ENCODE measurements at regions not wholly inside any gene's neighbourhood (a gene's known extent, or its start where the extent isn't known, plus 50 kb on each side); places are given as distances from the start of the nearest gene placed in this dataset.

DNA sequence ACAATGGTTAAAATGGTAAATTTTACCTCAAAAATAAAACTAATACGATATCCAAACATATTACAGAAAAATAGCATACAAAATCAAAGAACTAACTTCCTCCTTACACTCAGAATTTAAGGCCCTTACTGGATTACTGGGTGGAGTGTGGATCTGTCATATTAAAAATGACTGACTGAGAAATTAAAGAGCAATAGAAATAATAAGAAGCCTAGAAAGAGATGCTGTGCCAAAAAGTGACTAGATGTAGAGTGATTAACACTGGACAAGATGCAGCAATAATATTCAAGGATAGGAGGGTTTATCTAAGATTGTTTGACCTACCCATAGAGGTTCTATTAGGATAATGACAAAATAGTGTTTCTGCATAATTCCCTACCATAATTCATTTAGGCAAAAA, 424.3 kb downstream of the SETD4 start:
- Histone ChIP-seq H3K36me3 (ENCODE audit: control insufficient read depth, insufficient read depth, low read length) (no peaks in the 10 kb centered on the region), H3K27ac (ENCODE audit: low read length) (no peak overlapping the region), H3K4me3 (ENCODE audit: low read length) (no peak overlapping the region), H3K27me3 (ENCODE audit: control insufficient read depth, insufficient read depth, low read length) (no peaks in the 10 kb centered on the region), H3K9me3 (ENCODE audit: control insufficient read depth, insufficient read depth, low read length) (no peaks in the 10 kb centered on the region), H3K4me1 (ENCODE audit: control insufficient read depth, insufficient read depth, low read length) (no peaks in the 10 kb centered on the region)
- WGBS (ENCODE audit: insufficient coverage, insufficient read length): no CpG with 5 or more reads among the region's 1 CpG
- no peak for DNase-seq (ENCODE audit: low read depth, low spot score)

DNA sequence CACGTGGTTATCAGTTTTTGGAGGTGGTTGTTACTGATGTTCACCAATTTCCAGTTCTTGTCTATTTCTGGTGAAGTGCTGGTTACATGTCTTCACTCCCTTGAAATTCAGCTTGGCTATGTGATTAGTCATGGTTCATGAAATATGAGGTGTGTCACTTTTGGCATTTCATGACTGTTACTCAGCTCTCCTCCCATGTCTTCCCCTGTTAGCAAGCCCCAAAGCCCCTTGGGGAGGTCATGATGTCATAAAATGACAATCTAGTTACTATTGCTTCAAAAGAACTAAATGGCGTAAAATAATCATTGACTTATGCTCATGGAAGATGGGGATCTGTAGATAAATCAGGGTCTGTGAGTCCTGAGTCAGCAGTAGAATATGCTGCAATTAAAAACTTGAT, 425.1 kb downstream of the SETD4 start:
- no peak overlapping the region for H3K27ac ChIP-seq (ENCODE audit: low read length)
- H3K4me1 ChIP-seq (ENCODE audit: control insufficient read depth, insufficient read depth, low read length): no peaks in the 10 kb centered on the region
- no CpG with 5 or more reads among the region's 2 CpGs for WGBS (ENCODE audit: insufficient coverage, insufficient read length)
- H3K9me3 ChIP-seq (ENCODE audit: control insufficient read depth, insufficient read depth, low read length): no peaks in the 10 kb centered on the region
- DNase-seq (ENCODE audit: low read depth, low spot score): no peak
- H3K4me3 ChIP-seq (ENCODE audit: low read length): no peak overlapping the region
- no peaks in the 10 kb centered on the region for H3K36me3 ChIP-seq (ENCODE audit: control insufficient read depth, insufficient read depth, low read length)
- no peaks in the 10 kb centered on the region for H3K27me3 ChIP-seq (ENCODE audit: control insufficient read depth, insufficient read depth, low read length)

DNA sequence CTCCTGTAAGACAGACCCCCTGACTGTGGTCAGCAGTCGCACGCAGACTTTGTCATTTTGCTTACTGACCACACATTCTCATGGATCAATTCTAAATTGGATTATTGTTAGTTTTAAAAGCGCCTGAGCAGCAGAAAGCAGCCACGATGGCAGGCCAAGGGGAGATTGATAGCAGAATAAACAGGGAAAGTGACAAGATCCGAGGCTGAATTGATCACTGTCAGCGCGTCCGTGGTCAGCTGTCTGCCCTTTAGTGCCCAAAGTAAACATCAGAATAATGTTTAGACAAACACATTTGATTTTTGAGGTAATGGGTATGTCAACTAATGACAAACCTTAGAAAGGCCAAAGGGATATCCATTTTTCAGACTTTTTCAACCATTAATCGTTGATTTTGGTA, 426.8 kb downstream of the SETD4 start:
- Histone ChIP-seq H3K4me3 (ENCODE audit: low read length) (no peak overlapping the region), H3K9me3 (ENCODE audit: control insufficient read depth, insufficient read depth, low read length) (no peaks in the 10 kb centered on the region), H3K27me3 (ENCODE audit: control insufficient read depth, insufficient read depth, low read length) (no peaks in the 10 kb centered on the region)

DNA sequence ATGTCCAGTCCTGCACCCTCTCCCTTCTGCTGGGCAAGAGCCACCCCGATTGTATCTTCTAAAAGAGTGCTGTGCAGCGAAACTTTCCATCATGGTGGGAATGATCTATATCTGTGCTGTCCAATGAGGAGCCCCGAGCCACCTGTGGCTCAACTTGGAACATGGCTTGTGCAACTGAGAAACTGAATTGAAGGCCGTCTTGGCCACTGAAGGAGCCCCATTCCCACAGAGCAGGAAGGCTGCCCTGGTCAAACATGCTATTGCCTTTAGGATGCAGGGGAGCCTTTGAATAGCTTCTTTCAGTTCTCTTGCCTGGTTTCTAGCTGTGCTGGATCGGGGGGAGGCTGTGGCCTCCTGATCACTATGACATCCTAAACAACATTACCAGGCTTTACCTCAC, 427.6 kb downstream of the SETD4 start:
- Histone ChIP-seq H3K27ac (ENCODE audit: low read length) (no peak overlapping the region), H3K36me3 (ENCODE audit: control insufficient read depth, insufficient read depth, low read length) (no peaks in the 10 kb centered on the region), H3K4me3 (ENCODE audit: low read length) (no peak overlapping the region), H3K27me3 (ENCODE audit: control insufficient read depth, insufficient read depth, low read length) (no peaks in the 10 kb centered on the region), H3K4me1 (ENCODE audit: control insufficient read depth, insufficient read depth, low read length) (0 out of 2 replicates have a peak, but pooled peaks cover 1% of the 10 kb centered on the region), H3K9me3 (ENCODE audit: control insufficient read depth, insufficient read depth, low read length) (no peaks in the 10 kb centered on the region)
- no CpG with 5 or more reads among the region's 5 CpGs for WGBS (ENCODE audit: insufficient coverage, insufficient read length)
- DNase-seq (ENCODE audit: low read depth, low spot score): no peak

More for the DNA sequence above, 426.8 kb downstream of the SETD4 start:
- no peaks in the 10 kb centered on the region for H3K4me1 ChIP-seq (ENCODE audit: control insufficient read depth, insufficient read depth, low read length)
- H3K27ac ChIP-seq (ENCODE audit: low read length): no peak overlapping the region
- no CpG with 5 or more reads among the region's 9 CpGs for WGBS (ENCODE audit: insufficient coverage, insufficient read length)
- H3K36me3 ChIP-seq (ENCODE audit: control insufficient read depth, insufficient read depth, low read length): no peaks in the 10 kb centered on the region
- no peak for DNase-seq (ENCODE audit: low read depth, low spot score)

DNA sequence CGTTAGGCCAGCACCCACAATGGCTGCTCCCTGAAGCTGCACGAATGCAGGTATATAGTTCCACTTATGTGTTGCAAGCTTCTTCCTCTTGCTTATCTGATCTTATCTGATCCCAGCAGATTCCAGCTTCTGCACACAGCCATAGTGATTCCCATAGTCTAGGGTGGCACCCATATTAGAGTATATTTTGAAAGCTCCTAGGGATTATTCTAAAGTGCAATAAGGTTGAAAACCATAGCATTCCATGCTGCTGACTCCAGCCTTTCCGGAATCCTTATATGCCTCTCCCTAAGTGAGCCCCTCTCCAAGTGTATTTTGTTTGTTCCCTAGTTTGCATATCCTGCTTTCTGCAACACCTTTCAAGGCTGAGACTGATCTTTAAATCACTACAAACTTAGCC, 432.0 kb downstream of the SETD4 start:
- no peak overlapping the region for H3K27ac ChIP-seq (ENCODE audit: low read length)
- H3K9me3 ChIP-seq (ENCODE audit: control insufficient read depth, insufficient read depth, low read length): no peaks in the 10 kb centered on the region
- no peaks in the 10 kb centered on the region for H3K36me3 ChIP-seq (ENCODE audit: control insufficient read depth, insufficient read depth, low read length)
- 0 out of 2 replicates have a peak, but pooled peaks cover 1% of the 10 kb centered on the region for H3K4me1 ChIP-seq (ENCODE audit: control insufficient read depth, insufficient read depth, low read length)
- no CpG with 5 or more reads among the region's 3 CpGs for WGBS (ENCODE audit: insufficient coverage, insufficient read length)
- no peak overlapping the region for H3K4me3 ChIP-seq (ENCODE audit: low read length)
- H3K27me3 ChIP-seq (ENCODE audit: control insufficient read depth, insufficient read depth, low read length): no peaks in the 10 kb centered on the region
- no peak for DNase-seq (ENCODE audit: low read depth, low spot score)

DNA sequence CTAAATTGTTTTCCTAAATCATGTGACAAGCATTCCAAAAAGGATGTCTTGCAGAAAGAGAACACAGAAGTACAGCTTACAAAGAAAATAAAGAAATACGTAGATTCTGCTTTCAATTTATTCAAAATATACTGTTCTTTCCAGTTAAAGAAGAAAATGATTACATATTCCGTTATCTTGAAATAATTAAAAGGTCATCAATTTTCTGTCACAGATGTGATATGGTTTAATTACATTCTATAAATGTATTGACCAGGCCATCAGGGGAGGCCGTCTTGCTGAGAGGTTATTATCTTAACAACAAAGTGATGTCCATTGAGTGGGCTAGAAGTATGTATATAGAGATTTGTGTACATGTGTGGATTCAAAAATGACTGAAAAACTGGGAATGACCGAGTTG, 432.9 kb downstream of the SETD4 start:
- Histone ChIP-seq H3K36me3 (ENCODE audit: control insufficient read depth, insufficient read depth, low read length) (no peaks in the 10 kb centered on the region), H3K4me1 (ENCODE audit: control insufficient read depth, insufficient read depth, low read length) (peaks cover 1% of the 10 kb centered on the region; the same call in 1 of the 2 replicates), H3K4me3 (ENCODE audit: low read length) (no peak overlapping the region), H3K27ac (ENCODE audit: low read length) (no peak overlapping the region), H3K27me3 (ENCODE audit: control insufficient read depth, insufficient read depth, low read length) (no peaks in the 10 kb centered on the region), H3K9me3 (ENCODE audit: control insufficient read depth, insufficient read depth, low read length) (no peaks in the 10 kb centered on the region)
- no peak for DNase-seq (ENCODE audit: low read depth, low spot score)
- no CpG with 5 or more reads among the region's 4 CpGs for WGBS (ENCODE audit: insufficient coverage, insufficient read length)

DNA sequence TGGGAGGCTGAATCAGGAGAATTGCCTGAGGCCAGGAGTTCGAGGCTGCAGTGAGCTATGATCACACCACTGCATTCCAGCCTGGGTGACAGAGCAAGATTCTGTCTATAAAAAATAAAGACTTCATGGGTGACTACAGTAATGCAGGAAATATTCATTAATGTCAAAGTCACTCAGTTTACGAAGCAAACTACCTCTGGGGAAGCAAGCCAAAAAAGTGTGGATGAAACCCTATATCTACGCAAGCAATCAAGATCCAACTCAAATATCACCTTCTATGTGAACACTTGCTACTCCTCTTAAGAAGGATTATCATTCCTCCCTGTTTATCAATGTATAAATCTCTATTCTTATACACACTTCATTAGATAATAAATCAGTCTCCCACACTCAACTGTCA, 434.8 kb downstream of the SETD4 start:
- Histone ChIP-seq H3K27me3 (ENCODE audit: control insufficient read depth, insufficient read depth, low read length) (no peaks in the 10 kb centered on the region), H3K27ac (ENCODE audit: low read length) (no peak overlapping the region), H3K4me3 (ENCODE audit: low read length) (no peak overlapping the region), H3K36me3 (ENCODE audit: control insufficient read depth, insufficient read depth, low read length) (no peaks in the 10 kb centered on the region), H3K4me1 (ENCODE audit: control insufficient read depth, insufficient read depth, low read length) (peaks cover 1% of the 10 kb centered on the region; the same call in 1 of the 2 replicates), H3K9me3 (ENCODE audit: control insufficient read depth, insufficient read depth, low read length) (no peaks in the 10 kb centered on the region)
- WGBS (ENCODE audit: insufficient coverage, insufficient read length): no CpG with 5 or more reads among the region's 3 CpGs
- DNase-seq (ENCODE audit: low read depth, low spot score): no peak

DNA sequence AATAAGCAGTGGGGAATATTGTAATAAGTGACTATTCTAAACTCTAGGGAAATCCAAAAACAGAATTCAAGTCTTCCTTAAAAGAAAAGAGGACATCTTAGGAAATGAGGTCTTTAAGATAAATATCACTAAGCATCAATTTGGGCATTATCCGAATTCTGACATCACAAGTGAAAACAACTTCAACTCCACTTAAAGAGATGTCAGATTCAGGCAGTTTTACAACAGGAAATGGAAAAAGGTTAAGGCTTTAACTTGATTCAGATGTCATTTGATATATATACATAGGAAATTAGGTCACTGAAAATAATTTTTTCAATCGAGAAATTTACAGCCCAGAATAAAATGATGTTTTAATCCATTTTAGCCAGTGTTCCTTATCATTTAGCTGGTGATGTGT, 435.4 kb downstream of the SETD4 start:
- Histone ChIP-seq H3K27me3 (ENCODE audit: control insufficient read depth, insufficient read depth, low read length) (no peaks in the 10 kb centered on the region), H3K36me3 (ENCODE audit: control insufficient read depth, insufficient read depth, low read length) (no peaks in the 10 kb centered on the region), H3K27ac (ENCODE audit: low read length) (no peak overlapping the region), H3K4me3 (ENCODE audit: low read length) (no peak overlapping the region), H3K9me3 (ENCODE audit: control insufficient read depth, insufficient read depth, low read length) (no peaks in the 10 kb centered on the region), H3K4me1 (ENCODE audit: control insufficient read depth, insufficient read depth, low read length) (peaks cover 1% of the 10 kb centered on the region; the same call in 1 of the 2 replicates)
- WGBS (ENCODE audit: insufficient coverage, insufficient read length): no CpG with 5 or more reads among the region's 2 CpGs
- no peak for DNase-seq (ENCODE audit: low read depth, low spot score)

DNA sequence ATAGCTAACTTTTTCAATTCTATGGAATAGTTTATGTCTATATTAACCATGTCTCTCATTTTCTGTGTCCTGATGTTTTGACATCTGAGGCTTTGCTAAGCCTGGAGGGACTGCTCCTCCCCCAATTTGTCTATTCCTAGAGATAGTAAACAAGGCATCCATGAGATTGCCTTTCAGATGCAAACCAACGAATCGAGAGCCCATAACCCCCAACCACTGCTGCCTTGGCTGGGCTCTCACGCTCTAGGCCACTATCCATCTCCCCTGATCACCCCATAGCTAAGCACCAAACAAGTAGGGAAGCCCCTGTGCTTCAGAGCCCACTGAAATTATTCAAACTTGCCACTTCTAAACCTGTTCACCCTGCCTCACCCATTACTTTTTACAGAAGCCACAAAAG, 437.7 kb downstream of the SETD4 start:
- no peaks in the 10 kb centered on the region for H3K27me3 ChIP-seq (ENCODE audit: control insufficient read depth, insufficient read depth, low read length)
- no peaks in the 10 kb centered on the region for H3K9me3 ChIP-seq (ENCODE audit: control insufficient read depth, insufficient read depth, low read length)
- H3K36me3 ChIP-seq (ENCODE audit: control insufficient read depth, insufficient read depth, low read length): no peaks in the 10 kb centered on the region
- no peak for DNase-seq (ENCODE audit: low read depth, low spot score)
- no peak overlapping the region for H3K27ac ChIP-seq (ENCODE audit: low read length)
- WGBS (ENCODE audit: insufficient coverage, insufficient read length): no CpG with 5 or more reads among the region's 3 CpGs
- H3K4me3 ChIP-seq (ENCODE audit: low read length): no peak overlapping the region
- H3K4me1 ChIP-seq (ENCODE audit: control insufficient read depth, insufficient read depth, low read length): no peaks in the 10 kb centered on the region; the same call in 1 of the 2 replicates

DNA sequence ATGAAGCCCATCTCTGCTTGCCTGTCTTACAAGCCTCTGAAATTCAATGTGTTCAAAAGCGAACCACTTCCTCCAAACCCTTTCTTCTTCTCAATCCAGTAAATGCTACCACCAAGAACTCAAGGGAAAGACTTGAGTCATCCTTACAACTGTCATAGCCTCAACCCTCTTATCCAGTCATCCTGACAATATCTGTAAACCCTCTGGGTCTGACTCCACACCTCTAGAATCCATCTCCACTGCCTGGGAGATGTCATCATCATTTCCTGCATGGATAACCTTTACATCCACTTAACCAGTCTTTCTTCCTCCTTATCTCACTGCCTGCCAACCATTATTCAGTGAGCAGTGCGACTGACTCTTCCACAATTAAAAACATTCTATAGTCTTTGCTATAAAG, 441.1 kb downstream of the SETD4 start:
- no peak for DNase-seq (ENCODE audit: low read depth, low spot score)
- Histone ChIP-seq H3K36me3 (ENCODE audit: control insufficient read depth, insufficient read depth, low read length) (no peaks in the 10 kb centered on the region), H3K4me1 (ENCODE audit: control insufficient read depth, insufficient read depth, low read length) (peaks cover 2% of the 10 kb centered on the region; the same call in 1 of the 2 replicates), H3K27me3 (ENCODE audit: control insufficient read depth, insufficient read depth, low read length) (no peaks in the 10 kb centered on the region), H3K9me3 (ENCODE audit: control insufficient read depth, insufficient read depth, low read length) (no peaks in the 10 kb centered on the region), H3K27ac (ENCODE audit: low read length) (no peak overlapping the region), H3K4me3 (ENCODE audit: low read length) (no peak overlapping the region)
- no CpG with 5 or more reads among the region's 2 CpGs for WGBS (ENCODE audit: insufficient coverage, insufficient read length)

DNA sequence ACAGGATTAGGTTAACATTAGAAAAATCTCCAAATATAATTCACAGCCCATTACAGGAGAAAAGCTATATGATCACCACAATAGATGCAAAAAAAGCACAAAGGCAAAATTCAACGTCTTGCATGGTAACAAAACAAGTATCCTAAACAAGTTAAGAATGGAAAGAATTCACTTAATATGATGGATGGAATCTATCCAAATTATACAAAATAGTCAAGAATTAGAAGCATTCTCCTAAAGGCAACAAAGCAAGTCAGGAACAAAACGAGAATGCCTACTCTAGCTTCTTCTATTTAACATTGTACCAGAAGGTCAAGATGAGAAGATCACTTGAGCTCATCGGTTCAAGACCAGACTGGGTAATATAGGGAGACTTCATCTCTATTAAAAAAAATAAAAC, 442.8 kb downstream of the SETD4 start:
- no peaks in the 10 kb centered on the region for H3K9me3 ChIP-seq (ENCODE audit: control insufficient read depth, insufficient read depth, low read length)
- no peak overlapping the region for H3K4me3 ChIP-seq (ENCODE audit: low read length)
- 0 out of 2 replicates have a peak, but pooled peaks cover 2% of the 10 kb centered on the region for H3K4me1 ChIP-seq (ENCODE audit: control insufficient read depth, insufficient read depth, low read length)
- no CpG with 5 or more reads among the region's 3 CpGs for WGBS (ENCODE audit: insufficient coverage, insufficient read length)
- H3K27me3 ChIP-seq (ENCODE audit: control insufficient read depth, insufficient read depth, low read length): no peaks in the 10 kb centered on the region
- no peak overlapping the region for H3K27ac ChIP-seq (ENCODE audit: low read length)
- DNase-seq (ENCODE audit: low read depth, low spot score): no peak
- no peaks in the 10 kb centered on the region for H3K36me3 ChIP-seq (ENCODE audit: control insufficient read depth, insufficient read depth, low read length)

Data from iPS DF 6.9 (cell line).